LoVo (cell line): ENCODE measurements at regions not wholly inside any gene's neighbourhood (a gene's known extent, or its start where the extent isn't known, plus 50 kb on each side); places are given as distances from the start of the nearest gene placed in this dataset.
"Not testable (repeated sequence)": the region's sequence is repeated elsewhere in the genome, so short reads cannot be mapped to it uniquely, and the experiment has no call there.

ENCODE experiments used
- DNase-seq: peaks from one replicate; pipeline ENCODE4 v3.0.0-alpha.2; 2016; ENCODE audit warnings: low spot score

GRCh38 chr6:1201547-1202200 is 110.2 kb upstream of the FOXQ1 start:
- DNase-seq: no peak

GRCh38 chr6:1200409-1201101 is 111.3 kb upstream of the FOXQ1 start:
- DNase-seq: no peak

- DNase-seq: no peak
Observed at GRCh38 chr6:1200081-1200408, 111.9 kb upstream of the FOXQ1 start.

DNA sequence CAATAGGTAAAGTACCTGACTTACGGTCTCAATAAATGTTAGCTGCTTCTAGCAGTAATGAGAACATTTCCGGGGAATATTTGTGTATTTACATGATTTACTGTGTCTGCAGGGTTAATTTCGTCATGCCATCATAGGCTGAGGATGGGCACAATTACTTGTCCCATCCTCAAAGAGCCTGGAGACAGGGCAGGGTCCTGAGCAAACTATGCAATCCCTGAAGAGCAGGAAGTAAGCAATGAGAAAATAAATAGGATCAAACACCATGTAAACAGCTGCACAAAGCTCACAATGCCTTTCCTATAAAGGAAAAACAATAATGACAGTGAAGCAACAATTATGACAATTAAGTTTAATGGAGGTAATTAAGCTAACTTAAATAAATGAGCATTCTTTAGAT is 114.6 kb upstream of the FOXQ1 start:
- DNase-seq: no peak

DNA sequence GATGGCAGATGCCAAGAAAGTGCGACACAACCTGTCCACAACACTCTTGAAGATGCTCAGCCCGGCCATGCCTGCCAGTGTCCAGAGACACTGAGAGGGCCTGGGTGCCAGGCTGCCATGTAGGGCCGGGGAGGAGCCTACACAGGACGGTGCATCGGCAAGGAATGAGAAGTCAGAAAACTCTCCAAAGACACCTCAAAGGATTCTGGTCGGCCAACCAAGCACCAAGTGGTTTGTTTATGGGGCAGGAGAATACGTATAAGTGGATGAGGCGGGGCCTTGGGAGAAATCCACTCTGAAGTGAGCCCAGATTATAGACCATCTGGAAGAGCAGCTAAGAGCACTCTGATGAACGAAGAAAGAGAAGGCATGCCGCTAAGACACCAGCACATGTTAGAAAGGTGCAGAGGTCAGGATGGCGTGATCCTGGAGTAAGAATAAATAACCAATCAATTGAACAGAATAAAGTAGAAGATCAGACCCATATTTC is 120.7 kb upstream of the FOXQ1 start:
- no peak for DNase-seq

DNA sequence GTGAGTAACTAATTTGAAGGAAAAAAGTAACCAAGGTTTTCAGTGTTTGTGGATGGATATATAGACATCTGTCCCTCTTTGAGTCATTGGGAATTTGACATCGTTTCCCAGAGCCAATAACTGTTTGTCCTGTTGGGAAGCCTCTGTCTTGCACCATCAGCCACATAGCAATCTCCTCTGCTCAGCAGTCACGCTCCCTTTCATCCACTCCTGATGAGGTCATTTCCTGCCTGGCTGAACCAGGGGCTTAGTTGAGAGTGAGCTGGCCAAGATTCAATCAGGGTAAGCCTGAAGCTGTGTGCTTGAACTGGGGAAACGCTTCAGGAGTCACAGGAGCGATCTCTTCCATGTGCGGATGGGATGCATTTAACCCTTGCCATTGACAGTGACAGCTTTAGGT is 121.5 kb upstream of the FOXQ1 start:
- DNase-seq: peak; percentile 24

DNA sequence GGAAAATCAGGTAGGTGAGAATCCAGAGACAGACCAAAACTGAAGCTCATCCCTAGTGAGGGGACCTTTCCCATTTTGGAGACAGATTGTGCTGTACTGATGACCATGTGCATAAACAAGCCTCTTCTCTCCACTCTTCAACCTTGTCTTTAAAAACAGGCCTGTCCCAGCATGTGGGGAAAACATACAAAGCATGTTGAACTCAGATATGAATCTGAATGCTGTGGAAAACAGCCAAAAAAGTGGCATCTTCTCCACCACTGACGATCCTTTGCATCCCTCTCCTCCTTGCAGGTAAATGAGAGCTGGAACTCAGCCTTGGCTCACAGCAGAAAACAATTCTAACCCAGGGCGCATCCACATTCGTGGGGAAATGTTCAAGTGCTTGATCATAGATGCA is 123.7 kb upstream of the FOXQ1 start:
- DNase-seq: no peak

DNA sequence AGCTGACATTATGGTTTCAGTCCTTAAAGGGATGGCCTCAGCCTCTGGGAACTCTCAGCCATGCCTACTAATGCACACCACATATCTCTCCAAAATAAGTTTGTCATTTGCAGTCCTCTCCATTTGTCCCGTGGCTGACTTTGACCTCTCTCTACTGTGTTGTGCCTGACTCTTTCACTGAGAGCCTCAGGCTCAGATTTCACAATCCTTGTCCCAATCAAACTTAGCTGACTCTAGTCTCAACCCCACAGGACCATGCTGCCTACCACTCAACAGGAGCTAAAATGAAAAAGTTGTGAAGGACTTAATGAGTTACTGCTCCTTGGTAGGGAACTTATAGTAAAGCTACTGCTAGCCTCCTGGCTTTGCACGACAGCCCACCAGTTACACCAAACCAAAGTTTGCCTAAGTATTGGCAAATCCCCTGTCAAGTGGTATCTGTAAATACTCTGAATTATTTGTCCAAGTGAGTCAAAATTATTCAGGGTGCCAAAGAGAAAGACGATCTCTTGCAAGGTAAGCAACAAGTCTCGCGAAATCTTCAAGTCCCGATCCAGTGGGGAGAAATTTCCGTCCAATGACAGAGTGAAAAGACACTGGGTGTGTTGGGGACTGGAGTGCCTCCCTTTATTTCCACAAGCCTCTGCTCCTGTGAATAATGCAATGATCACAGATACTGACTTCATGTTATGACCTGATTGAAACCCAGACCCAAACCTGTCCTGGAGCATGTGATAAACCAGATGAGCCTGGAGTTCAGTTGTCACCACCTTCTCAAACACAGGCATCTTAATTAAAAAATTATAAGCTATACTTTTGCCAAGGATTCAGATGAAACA is 124.4 kb upstream of the FOXQ1 start:
- no peak for DNase-seq

DNA sequence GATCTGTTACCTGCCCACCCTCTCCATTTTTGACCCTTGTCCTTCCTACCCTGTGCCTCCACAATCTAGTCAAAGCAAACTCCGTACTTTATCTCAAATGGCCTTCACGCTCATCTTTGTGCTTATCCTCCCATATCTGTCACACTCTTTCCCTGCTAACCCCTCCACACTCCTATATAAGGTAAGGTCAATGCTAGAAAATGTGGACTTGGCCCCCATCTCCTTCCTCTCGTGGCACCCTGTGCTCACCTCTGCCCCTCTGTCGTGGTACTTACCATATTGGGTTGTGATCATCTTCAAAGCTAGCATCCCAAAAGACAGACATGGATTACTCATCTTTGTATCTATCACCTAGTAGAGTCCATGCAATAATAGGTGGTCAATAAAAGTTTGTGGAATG is 127.6 kb upstream of the FOXQ1 start:
- no peak for DNase-seq

- no peak for DNase-seq
Observed at GRCh38 chr6:1182722-1183521, 129.0 kb upstream of the FOXQ1 start.

DNA sequence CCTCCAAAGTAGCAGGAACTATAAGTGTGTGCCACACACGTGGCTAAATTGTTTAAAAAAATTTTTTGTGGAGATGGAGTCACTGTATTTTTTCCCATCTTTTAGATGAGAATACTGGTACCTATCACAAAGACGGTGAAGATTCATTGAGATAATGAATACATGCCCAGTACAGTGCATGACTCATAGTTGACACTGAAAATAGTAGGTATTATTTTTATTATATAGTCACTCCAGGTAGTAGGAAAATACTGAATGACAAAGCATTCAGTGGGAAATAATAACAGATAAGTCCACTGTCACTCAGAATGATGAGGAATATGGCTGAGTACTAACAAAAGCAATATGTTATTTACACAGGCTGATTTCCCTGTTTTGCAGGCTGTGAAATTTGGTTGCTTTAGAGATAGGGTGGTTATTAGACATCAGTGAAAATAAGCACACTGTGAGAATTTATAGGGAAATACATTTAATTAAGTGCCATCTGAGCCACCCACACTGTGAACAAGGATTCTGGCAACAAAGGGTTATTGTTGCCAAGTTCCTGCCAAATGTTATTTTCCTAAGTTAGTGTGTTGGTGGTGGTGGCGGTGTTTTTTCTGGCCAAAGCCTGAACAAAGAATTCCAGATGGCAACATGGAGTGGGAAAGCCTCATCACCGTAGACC is 129.8 kb upstream of the FOXQ1 start:
- no peak for DNase-seq

- DNase-seq: no peak
Observed at GRCh38 chr6:1179571-1180459, 132.1 kb upstream of the FOXQ1 start.

DNA sequence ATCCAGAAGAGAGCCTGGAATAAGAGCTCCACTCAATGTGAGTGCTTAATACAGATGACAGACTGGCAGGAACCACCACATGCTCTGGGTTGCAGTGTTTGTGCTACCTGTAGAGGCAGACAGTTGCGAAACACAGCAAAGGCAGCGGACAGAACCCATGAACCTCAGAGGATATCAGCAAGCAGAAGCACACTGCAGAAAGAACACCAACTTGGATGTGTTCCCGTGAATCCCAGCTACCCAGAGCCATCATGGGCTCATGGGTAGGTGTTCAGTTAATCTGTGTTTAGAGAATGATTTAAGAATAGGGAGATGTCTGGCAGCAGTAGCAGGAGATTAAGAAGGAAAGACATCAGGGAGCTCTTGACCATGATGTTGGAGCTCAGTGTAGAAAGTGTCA is 133.3 kb upstream of the FOXQ1 start:
- no peak for DNase-seq

GRCh38 chr6:1176567-1176966 is 135.3 kb upstream of the FOXQ1 start:
- no peak for DNase-seq

DNA sequence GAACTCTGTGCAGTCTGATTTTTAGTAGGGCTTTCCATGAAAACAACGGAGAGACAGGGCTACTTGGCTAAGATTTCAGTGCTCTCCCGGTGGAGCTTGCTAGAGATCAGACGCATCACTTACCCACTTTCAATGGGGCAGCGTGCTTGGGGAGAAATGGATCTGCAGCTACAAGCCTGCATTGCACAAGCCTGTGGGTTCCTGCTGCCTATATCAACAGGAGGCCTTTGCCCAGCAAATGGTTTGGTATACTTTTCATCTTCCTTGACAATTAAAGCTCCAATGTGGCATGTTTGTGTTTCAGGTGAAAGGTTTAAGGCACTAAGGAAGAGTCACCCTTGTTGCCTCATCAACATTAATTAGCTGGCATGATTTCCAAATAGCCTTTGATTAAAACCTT is 136.0 kb upstream of the FOXQ1 start:
- no peak for DNase-seq

GRCh38 chr6:1170794-1171193 is 141.1 kb upstream of the FOXQ1 start:
- DNase-seq: no peak

- no peak for DNase-seq
Observed at GRCh38 chr6:1164600-1164999, 147.3 kb upstream of the FOXQ1 start.

DNA sequence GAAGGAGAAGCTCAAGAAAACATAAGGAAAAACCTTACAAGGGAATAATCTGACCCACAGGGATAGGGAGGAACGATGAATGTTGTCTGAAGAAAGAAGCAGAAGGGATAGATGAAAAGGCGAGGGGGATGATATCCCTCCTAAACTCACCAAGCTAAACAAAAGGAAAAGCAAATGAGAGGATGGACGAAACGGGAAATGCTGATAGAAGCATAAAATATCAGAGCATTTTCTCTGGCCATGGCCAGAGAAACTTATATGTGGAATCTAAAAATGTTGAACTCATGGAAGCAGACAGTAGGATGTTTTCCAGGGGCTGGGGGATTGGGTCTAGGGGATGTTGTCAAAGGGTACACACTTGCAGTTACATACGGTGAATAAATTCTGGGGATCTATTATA is 148.4 kb upstream of the FOXQ1 start:
- DNase-seq: no peak

DNA sequence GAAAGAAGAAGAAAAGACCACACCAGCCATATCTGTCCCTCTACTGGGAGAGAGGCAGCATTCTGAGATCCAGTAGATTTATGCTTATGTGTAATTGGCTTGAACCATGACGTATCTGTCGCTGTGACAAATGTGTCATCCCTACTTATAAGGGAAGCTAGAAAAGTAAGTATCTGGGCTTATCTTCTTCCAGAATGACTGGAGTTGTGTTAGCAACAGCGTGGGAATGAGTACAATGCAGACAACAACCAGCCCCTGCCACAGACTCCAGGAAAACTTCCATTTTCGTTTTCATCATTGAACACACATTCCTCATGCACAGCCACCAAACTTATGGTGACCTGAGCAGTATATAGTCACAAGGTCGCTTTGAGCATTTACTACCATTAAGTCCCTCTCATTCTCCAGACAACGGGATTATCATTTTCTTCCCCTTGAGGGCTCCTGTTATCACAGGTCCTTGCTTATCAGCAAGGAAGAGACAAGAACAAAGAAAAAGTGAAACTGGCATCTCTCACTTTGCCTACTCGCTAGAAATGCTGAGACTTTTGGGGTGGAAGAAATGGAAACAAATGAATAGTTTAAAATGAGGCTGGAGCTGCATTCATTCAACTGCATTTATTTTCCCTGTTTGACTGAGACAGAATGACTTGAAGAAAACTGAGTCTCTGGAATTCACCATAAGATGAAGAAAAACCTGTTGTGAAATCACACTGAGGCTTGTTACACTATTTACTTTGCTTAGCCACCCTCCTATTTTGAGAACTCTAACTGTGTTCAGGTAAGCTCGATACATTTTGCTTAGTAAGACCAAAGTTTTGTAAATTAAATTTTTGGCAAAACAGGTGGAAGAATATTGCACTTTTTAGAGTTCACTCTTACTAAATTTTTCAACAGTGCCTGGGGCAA is 149.3 kb upstream of the FOXQ1 start:
- DNase-seq: peak; percentile 29

GRCh38 chr6:1156411-1156810 is 155.5 kb upstream of the FOXQ1 start:
- not testable (repeated sequence) for DNase-seq
